T-helper 2 cell treated with Interferon-gamma antibody and Interleukin-4, amounts not matched to agents 5 μg/mL and 100 μg/mL, for 36 hours (primary cell): ENCODE measurements at regions not wholly inside any gene's neighbourhood (a gene's known extent, or its start where the extent isn't known, plus 50 kb on each side); places are given as distances from the start of the nearest gene placed in this dataset.

Experiments used
- DNase-seq: peaks from one replicate; pipeline ENCODE4 v3.0.0; 2021; ENCODE audit warnings: low spot score
- H3K27ac Mint-ChIP-seq: one replicate; pipeline ENCODE4 v1.8.0; 2021; ENCODE audit warnings: mild to moderate bottlenecking, mixed read lengths
- H3K27me3 Mint-ChIP-seq: one replicate; pipeline ENCODE4 v1.8.0; 2021; ENCODE audit warnings: low read depth, mixed read lengths
- H3K36me3 Mint-ChIP-seq: one replicate; pipeline ENCODE4 v1.8.0; 2021; ENCODE audit warnings: low read depth, mixed read lengths
- H3K4me1 Mint-ChIP-seq: one replicate; pipeline ENCODE4 v1.8.0; 2021; ENCODE audit warnings: low read depth, mixed read lengths
- H3K4me3 Mint-ChIP-seq: one replicate; pipeline ENCODE4 v1.8.0; 2022; ENCODE audit warnings: mild to moderate bottlenecking, moderate library complexity, mixed read lengths
- H3K9me3 Mint-ChIP-seq: one replicate; pipeline ENCODE4 v1.8.0; 2021; ENCODE audit warnings: mixed read lengths

DNA sequence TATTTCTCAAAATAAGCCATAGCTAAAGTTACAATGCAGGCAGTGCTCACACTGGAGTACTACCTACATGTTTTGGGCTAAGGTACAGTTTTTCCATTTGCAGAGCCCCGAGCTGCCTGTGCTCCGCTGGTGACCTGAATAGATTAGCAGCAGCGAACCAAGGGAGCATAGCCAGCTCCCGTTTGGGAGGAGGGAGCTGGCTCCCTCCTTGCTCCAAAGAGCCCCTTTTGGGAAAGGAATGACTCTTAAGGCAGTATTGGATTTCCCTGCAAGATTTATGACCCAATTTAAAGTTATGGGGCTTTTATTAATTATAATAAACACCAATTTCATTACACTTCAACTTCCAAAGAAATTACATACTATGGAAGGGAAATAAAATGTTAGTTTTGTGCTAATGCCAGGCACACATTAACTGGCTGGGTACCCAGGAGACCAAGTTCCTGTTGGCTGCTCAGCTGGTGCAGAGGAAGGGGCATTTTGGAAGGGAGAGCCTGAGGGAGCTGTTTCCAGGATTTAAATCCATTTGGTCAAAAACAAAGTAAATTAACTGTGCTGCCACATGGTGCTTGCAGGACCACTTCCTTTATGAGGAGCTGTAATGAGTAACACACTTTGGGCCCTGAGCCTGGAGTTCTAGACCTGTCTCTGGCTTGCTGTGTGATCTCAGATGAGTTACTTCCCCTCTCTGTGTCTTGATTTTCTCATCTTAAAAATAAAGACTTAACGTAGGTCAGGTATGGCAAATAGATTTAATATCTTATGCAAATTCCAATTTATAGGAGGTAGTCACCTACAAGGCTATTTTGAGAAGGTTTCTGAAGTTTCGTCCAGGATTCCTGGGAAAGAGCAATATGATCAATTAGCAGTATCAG, 362.1 kb upstream of the CCL2 start:
- DNase-seq: no peak
- Mint-ChIP-seq H3K27ac (no peak overlapping the region), H3K4me1 (no peaks in the 10 kb centered on the region), H3K9me3 (no peaks in the 10 kb centered on the region), H3K4me3 (no peak overlapping the region), H3K27me3 (peaks cover 6% of the 10 kb centered on the region), H3K36me3 (no peaks in the 10 kb centered on the region)

DNA sequence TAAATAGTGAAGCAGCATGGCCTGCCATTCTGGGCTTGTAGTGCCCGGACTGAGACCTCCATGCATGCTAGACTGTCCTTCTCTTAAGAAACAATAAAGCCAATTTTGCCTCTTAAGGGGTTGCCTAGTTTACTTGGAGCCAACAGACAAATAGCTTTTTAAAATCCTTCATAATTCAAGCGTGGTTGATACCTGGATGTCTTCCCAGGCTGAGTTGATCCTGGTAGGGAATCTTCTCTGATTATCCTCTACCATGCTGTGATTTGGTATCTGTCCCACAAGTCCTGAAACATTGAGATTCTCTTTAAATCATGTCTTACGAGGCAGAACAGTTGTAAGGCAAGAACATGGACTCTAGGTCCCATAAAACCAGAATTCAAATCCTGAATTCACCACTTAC, 359.6 kb upstream of the CCL2 start:
- peaks cover 6% of the 10 kb centered on the region for H3K27me3 Mint-ChIP-seq
- DNase-seq: no peak
- H3K9me3 Mint-ChIP-seq: no peaks in the 10 kb centered on the region
- no peaks in the 10 kb centered on the region for H3K36me3 Mint-ChIP-seq
- no peaks in the 10 kb centered on the region for H3K4me1 Mint-ChIP-seq
- no peak overlapping the region for H3K27ac Mint-ChIP-seq
- H3K4me3 Mint-ChIP-seq: no peak overlapping the region

GRCh38 chr17:33896263-33896662, 358.8 kb upstream of the CCL2 start:
- DNase-seq: no peak
- H3K36me3 Mint-ChIP-seq: no peaks in the 10 kb centered on the region
- peaks cover 6% of the 10 kb centered on the region for H3K27me3 Mint-ChIP-seq
- H3K27ac Mint-ChIP-seq: no peak overlapping the region
- H3K4me1 Mint-ChIP-seq: no peaks in the 10 kb centered on the region
- H3K9me3 Mint-ChIP-seq: no peaks in the 10 kb centered on the region
- no peak overlapping the region for H3K4me3 Mint-ChIP-seq

GRCh38 chr17:33901085-33901484, 354.0 kb upstream of the CCL2 start:
- no peak overlapping the region for H3K27ac Mint-ChIP-seq
- H3K4me3 Mint-ChIP-seq: no peak overlapping the region
- H3K4me1 Mint-ChIP-seq: no peaks in the 10 kb centered on the region
- H3K9me3 Mint-ChIP-seq: no peaks in the 10 kb centered on the region
- no peak for DNase-seq
- H3K36me3 Mint-ChIP-seq: no peaks in the 10 kb centered on the region
- H3K27me3 Mint-ChIP-seq: peaks cover 2% of the 10 kb centered on the region

DNA sequence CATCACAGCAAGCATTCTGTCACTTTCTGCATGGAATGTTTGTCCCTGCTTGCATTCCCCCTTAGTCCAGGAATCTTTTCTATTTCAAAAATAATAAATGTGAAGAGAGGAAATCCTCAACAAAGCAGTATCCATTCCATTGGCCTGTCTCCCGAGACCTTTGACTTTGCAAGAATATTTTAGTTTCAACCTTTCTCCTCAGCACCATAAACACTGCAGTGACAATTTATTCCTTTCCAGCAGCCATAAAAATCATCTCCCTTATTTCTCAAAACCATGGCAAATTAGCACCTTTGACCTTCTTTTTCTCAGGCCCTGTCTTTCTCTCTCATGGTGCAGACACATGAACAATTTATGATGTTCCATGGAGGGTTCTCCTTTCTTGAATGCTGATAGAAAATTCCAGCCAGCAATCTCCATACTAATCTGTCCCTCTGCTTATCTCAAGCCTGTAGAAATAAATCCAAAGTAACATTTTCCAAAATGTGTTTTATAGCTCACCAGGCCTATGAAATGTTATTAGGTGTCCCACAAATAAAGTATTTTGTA, 352.1 kb upstream of the CCL2 start:
- Mint-ChIP-seq H3K9me3 (no peaks in the 10 kb centered on the region), H3K36me3 (no peaks in the 10 kb centered on the region), H3K27ac (no peak overlapping the region), H3K4me3 (no peak overlapping the region), H3K4me1 (no peaks in the 10 kb centered on the region), H3K27me3 (peaks cover 2% of the 10 kb centered on the region)
- DNase-seq: no peak

DNA sequence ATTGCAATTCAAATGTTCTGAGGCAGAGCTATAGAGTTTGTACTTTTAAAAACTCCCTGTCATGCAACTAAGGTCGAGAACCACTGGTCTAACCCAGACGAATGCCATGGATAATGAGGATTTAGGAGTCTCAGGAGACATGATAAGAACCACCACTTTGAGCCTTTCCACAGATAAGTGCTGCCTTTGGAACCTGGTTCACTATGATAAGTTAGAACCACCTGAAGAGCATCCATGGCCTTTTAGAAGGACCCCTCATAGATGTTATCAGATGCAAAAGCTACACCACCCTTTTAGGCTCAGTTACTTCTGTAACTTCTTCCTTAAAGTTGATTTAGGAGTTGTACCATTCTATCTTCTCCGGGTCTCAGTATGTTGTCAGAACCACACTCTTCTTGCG, 350.6 kb upstream of the CCL2 start:
- Mint-ChIP-seq H3K4me1 (no peaks in the 10 kb centered on the region), H3K27me3 (no peaks in the 10 kb centered on the region), H3K4me3 (no peak overlapping the region), H3K9me3 (no peaks in the 10 kb centered on the region), H3K27ac (no peak overlapping the region), H3K36me3 (no peaks in the 10 kb centered on the region)
- DNase-seq: no peak

GRCh38 chr17:33905338-33905800, 349.7 kb upstream of the CCL2 start:
- no peak for DNase-seq
- no peak overlapping the region for H3K4me3 Mint-ChIP-seq
- H3K9me3 Mint-ChIP-seq: no peaks in the 10 kb centered on the region
- H3K27me3 Mint-ChIP-seq: no peaks in the 10 kb centered on the region
- no peaks in the 10 kb centered on the region for H3K4me1 Mint-ChIP-seq
- H3K27ac Mint-ChIP-seq: no peak overlapping the region
- H3K36me3 Mint-ChIP-seq: no peaks in the 10 kb centered on the region

DNA sequence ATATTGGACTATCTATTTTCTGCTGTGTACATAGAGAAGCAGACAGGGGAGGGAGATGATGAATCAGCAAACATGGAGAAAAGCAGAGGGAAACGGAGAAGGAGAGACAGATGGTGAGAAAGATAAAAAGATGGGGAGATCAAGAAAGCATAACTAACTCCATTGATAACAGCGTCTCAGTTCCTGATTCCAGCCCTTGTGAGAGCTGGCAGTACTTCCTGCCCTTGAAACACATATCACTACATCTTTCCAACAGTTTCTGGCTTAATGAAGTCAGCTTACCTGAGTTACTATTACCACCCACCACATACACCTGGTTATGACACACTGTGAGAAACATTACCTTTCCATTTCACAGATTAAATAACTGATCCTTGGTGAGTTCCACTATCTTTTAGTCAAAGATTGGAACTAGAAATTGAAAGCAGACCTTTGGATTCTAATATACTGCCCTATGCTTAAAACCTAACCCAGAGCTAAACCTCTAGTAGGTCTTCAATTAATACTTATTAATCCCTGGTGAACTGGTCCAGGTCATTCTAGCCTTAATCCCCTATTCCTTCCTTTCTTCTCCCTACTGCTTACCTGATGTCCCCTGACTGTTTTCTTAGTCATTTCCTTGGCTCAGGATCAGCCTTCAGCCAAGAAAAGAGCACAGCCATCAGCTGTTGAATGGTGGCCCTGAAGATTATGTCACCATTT, 346.6 kb upstream of the CCL2 start:
- Mint-ChIP-seq H3K27me3 (no peaks in the 10 kb centered on the region), H3K9me3 (no peaks in the 10 kb centered on the region), H3K4me3 (no peak overlapping the region), H3K4me1 (no peaks in the 10 kb centered on the region), H3K36me3 (no peaks in the 10 kb centered on the region), H3K27ac (no peak overlapping the region)
- no peak for DNase-seq

DNA sequence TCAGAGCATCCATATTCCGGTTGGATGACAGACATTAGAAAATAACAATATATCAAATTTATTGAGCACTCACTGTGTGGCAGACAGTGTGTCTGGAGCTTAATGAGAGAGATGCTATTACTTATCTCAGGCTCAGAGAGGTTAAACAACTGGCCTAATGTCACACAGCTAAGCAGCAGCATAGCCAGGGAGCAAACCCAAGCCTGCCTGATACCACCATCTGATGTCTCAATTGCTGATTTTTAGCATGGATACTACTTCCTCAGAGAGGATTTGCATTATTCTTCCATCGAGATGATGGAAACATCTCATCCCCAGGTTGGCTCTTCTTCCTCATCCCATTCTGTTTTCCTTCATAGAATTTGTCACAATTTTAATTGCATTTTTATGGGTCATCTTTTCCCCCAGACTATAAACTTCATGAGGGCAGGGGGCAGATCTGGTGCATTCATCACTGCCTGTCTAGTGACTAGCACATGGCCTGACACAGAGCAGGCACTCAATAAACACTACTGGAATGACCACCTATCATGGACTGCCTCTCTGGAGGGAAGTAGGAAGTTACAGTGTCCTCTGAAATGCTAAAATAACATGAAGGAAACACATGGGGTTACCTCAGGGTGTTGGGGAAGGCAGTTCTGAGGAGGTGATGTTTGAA, 344.8 kb upstream of the CCL2 start:
- H3K9me3 Mint-ChIP-seq: no peaks in the 10 kb centered on the region
- H3K27ac Mint-ChIP-seq: no peak overlapping the region

GRCh38 chr17:33914125-33914524, 341.0 kb upstream of the CCL2 start:
- Mint-ChIP-seq H3K4me3 (no peak overlapping the region), H3K27ac (no peak overlapping the region), H3K4me1 (no peaks in the 10 kb centered on the region), H3K27me3 (no peaks in the 10 kb centered on the region), H3K9me3 (no peaks in the 10 kb centered on the region), H3K36me3 (no peaks in the 10 kb centered on the region)
- DNase-seq: no peak

More for the DNA sequence above, 344.8 kb upstream of the CCL2 start:
- no peak overlapping the region for H3K4me3 Mint-ChIP-seq
- no peaks in the 10 kb centered on the region for H3K36me3 Mint-ChIP-seq
- no peaks in the 10 kb centered on the region for H3K4me1 Mint-ChIP-seq
- no peaks in the 10 kb centered on the region for H3K27me3 Mint-ChIP-seq
- DNase-seq: no peak

DNA sequence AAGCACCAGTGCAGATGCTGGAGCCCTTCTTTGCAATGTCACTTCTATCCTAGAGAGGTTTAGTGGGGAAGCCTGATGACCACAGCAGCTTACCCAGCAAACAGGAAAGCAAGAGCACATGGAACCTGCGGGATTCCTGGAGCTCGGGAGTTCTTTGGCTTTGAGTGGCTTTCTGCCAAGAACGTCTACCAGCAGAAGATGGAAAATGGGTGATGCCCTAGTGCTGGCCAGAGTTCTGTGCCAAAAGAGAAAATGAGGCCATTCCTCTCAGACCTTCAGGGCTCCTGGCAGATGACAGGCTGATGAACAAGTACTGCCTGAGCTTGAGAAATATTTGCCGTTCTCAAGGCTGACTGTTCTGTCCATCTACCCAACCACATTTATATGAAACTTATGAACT, 332.1 kb upstream of the CCL2 start:
- DNase-seq: no peak
- Mint-ChIP-seq H3K27ac (no peak overlapping the region), H3K4me1 (no peaks in the 10 kb centered on the region), H3K9me3 (no peaks in the 10 kb centered on the region), H3K27me3 (peaks cover 3% of the 10 kb centered on the region), H3K4me3 (no peak overlapping the region), H3K36me3 (no peaks in the 10 kb centered on the region)

DNA sequence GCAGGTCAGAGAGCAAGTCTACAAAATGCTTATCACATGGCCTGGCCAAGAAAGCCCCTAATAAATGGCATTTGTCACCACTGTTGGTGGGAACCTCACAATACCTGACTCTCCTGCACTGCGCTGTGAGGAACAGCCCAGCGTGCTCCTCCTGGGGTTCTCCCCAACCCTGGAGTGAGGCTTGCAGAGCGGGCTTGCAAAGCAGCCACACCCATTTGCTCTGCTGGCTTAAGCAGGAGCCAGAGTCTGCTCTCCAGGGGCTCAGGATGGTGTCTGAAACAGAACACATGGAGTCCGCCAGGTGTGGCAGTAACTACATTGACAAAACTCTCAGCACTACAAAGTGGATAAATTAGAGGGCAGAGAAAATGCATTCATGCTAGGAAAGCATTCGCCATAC, 331.0 kb upstream of the CCL2 start:
- no peak for DNase-seq
- Mint-ChIP-seq H3K9me3 (no peaks in the 10 kb centered on the region), H3K27me3 (peaks cover 3% of the 10 kb centered on the region), H3K36me3 (no peaks in the 10 kb centered on the region), H3K27ac (no peak overlapping the region), H3K4me3 (no peak overlapping the region), H3K4me1 (no peaks in the 10 kb centered on the region)

GRCh38 chr17:33925649-33926048, 329.4 kb upstream of the CCL2 start:
- Mint-ChIP-seq H3K36me3 (no peaks in the 10 kb centered on the region), H3K4me3 (no peak overlapping the region), H3K4me1 (no peaks in the 10 kb centered on the region), H3K27me3 (peaks cover 3% of the 10 kb centered on the region), H3K27ac (no peak overlapping the region), H3K9me3 (no peaks in the 10 kb centered on the region)
- DNase-seq: no peak

DNA sequence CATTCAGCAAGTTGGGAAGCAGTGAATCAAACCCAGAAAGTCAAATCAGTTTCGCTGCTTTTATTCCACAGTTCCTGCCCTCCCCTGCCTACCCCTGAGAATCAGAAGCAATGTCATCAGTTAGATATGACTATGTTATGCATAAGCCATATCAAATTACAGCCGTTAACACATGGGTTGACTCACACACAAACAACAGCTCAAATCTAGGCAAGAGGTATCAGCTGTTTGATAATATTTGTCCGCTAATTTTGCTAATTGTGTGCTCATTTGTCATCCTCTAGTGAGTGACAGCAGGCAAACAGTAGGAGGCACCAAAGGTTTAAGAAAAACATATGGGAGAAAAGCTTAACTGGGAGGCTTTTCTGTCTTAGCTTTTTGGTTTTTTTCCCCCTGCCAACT, 327.4 kb upstream of the CCL2 start:
- H3K9me3 Mint-ChIP-seq: no peaks in the 10 kb centered on the region
- no peaks in the 10 kb centered on the region for H3K36me3 Mint-ChIP-seq
- no peaks in the 10 kb centered on the region for H3K27me3 Mint-ChIP-seq
- H3K4me1 Mint-ChIP-seq: no peaks in the 10 kb centered on the region
- no peak for DNase-seq
- H3K27ac Mint-ChIP-seq: no peak overlapping the region
- H3K4me3 Mint-ChIP-seq: no peak overlapping the region
